GM12878 (cell line): ENCODE measurements at regions not wholly inside any gene's neighbourhood (a gene's known extent, or its start where the extent isn't known, plus 50 kb on each side); places are given as distances from the start of the nearest gene placed in this dataset.
A peak's percentile ranks its signal among the peaks of the same experiment; 100 is the strongest.

Source experiments
- ATAC-seq: fragments of 200-7000 bp; cut with Tn5 transposase; 3 replicates; pipeline ENCODE4 v1.9.1; 2020; ENCODE audit warnings: mild to moderate bottlenecking, moderate library complexity
- BruUV-seq: library from RNA; stranded (reverse); fragments of 400-500 nt; replicated peaks from 2 replicates; lab custom pipeline; 2021; lab: Mats Ljungman, UMichigan
- CTCF ChIA-PET: fragments of 300-600 bp; sonication (Branson Sonifier 250); formaldehyde crosslinking; extraction: SDS; loops from one replicate; lab custom pipeline; 2021; ENCODE audit warnings: inconsistent platforms; lab: Yijun Ruan, JAX
- POLR2A ChIA-PET: fragments of 350-600 bp; formaldehyde crosslinking; extraction: SDS; loops from one replicate; lab custom pipeline; 2021; ENCODE audit warnings: inconsistent platforms; lab: Charles Lee
- RAD21 ChIA-PET: fragments of 300-600 bp; sonication (Branson Sonifier 250); formaldehyde crosslinking; loops from one replicate; lab custom pipeline; 2023; ENCODE audit warnings: antibody characterized with exemption; ENCODE audit not compliant: unreplicated experiment; lab: Charles Lee
- SMC1A ChIA-PET: fragments of 300-600 bp; sonication (Branson Sonifier 250); formaldehyde crosslinking; loops from one replicate; lab custom pipeline; 2023; ENCODE audit not compliant: unreplicated experiment, uncharacterized antibody; lab: Charles Lee
- DNase-seq: peaks from one replicate; pipeline ENCODE4 v3.0.0-alpha.2; 2011; ENCODE audit warnings: low read depth, low spot score
- FAIRE-seq: peaks from 3 replicates; lab custom pipeline; 2011; peaks lifted over from hg19 to GRCh38; lab: Jason Lieb, UNC
- H2AFZ ChIP-seq: 2 replicates; pipeline ENCODE4 v1.6.0; 2011; ENCODE audit warnings: low read depth, low read length, control low read depth; ENCODE audit not compliant: control insufficient read depth
- H3K27ac ChIP-seq: 2 replicates; pipeline ENCODE4 v1.5.1; 2011; ENCODE audit warnings: control low read depth; ENCODE audit not compliant: control insufficient read depth, insufficient read depth
- H3K27me3 ChIP-seq, 2 experiments: replicated peaks in 1 of 2; 2 replicates each; pipeline versions ENCODE4 v1.6.0 to v1.6.1; 2011; ENCODE audit warnings: low read length in 1 of 2; ENCODE audit not compliant: control insufficient read depth in 2 of 2, insufficient read depth in 2 of 2
- H3K36me3 ChIP-seq, 2 experiments: 2 replicates each; pipeline ENCODE4 v1.5.1; 2011; ENCODE audit warnings: low read length in 1 of 2; ENCODE audit not compliant: control insufficient read depth in 2 of 2, insufficient read depth in 2 of 2
- H3K4me1 ChIP-seq: 2 replicates; pipeline ENCODE4 v1.6.1; 2011; ENCODE audit warnings: mild to moderate bottlenecking, low read length, moderate library complexity, mixed read lengths; ENCODE audit not compliant: control insufficient read depth, insufficient read depth
- H3K4me2 ChIP-seq: 2 replicates; pipeline ENCODE4 v1.6.0; 2011; ENCODE audit warnings: control low read depth; ENCODE audit not compliant: control insufficient read depth, insufficient read depth
- H3K4me3 ChIP-seq: fragments of 200-600 bp; sonication (generic); 2 replicates; pipeline ENCODE4 v1.5.1; 2016
- H3K79me2 ChIP-seq: 2 replicates; pipeline ENCODE4 v1.6.0; 2011; ENCODE audit warnings: low read length; ENCODE audit not compliant: control insufficient read depth, insufficient read depth
- H3K9ac ChIP-seq: 2 replicates; pipeline ENCODE4 v1.8.0; 2011; ENCODE audit warnings: low read length, control low read depth, mixed read lengths; ENCODE audit not compliant: control insufficient read depth, insufficient read depth
- H3K9me3 ChIP-seq: replicated peaks from 3 replicates; pipeline ENCODE4 v1.5.1; 2011; ENCODE audit warnings: mild to moderate bottlenecking, low read length; ENCODE audit not compliant: control insufficient read depth, insufficient read depth
- H4K20me1 ChIP-seq: 2 replicates; pipeline ENCODE4 v1.6.0; 2011; ENCODE audit not compliant: control insufficient read depth, insufficient read depth
- BHLHE40 ChIP-seq, 2 experiments: fragments of 450-650 bp in 1 of 2; IDR thresholded peaks; 2 replicates each; pipeline ENCODE4 v1.6.1; 2011 to 2017; ENCODE audit warnings: low read depth in 2 of 2, borderline replicate concordance in 1 of 2, improper control_type of control experiment in 1 of 2, low read length in 1 of 2, mild to moderate bottlenecking in 1 of 2
- MLLT1 ChIP-seq: fragments of 450-650 bp; IDR thresholded peaks from 2 replicates; pipeline ENCODE4 v1.6.1; 2016; ENCODE audit warnings: mild to moderate bottlenecking
- NR2C1 ChIP-seq: fragments of 450-650 bp; IDR thresholded peaks from 2 replicates; pipeline ENCODE4 v1.6.1; 2017; ENCODE audit warnings: antibody characterized with exemption, mild to moderate bottlenecking, moderate library complexity
- RAD51 ChIP-seq: fragments of 450-650 bp; IDR thresholded peaks from 2 replicates; pipeline ENCODE4 v1.6.1; 2016; ENCODE audit warnings: moderate library complexity, mild to moderate bottlenecking, inconsistent platforms
- SMARCA5 ChIP-seq: fragments of 450-650 bp; IDR thresholded peaks from 2 replicates; pipeline ENCODE4 v1.6.1; 2017; ENCODE audit warnings: mild to moderate bottlenecking
- WGBS: methylation state at CpG from one replicate; pipeline ENCODE4 v1.1.6; 2016; ENCODE audit warnings: low lambda C conversion rate; ENCODE audit not compliant: insufficient replicate concordance, insufficient coverage; ENCODE audit errors: missing lambda C conversion rate; 5-methylcytosine and 5-hydroxymethylcytosine counted together
- in situ Hi-C: fragments of 300-500 bp; cut with MboI; formaldehyde crosslinking; loops from 9 replicates; pipeline ENCODE4 v1.14.3; 2018; ENCODE audit warnings: mixed read lengths
- intact Hi-C: fragments of 100-400 bp; cut with micrococcal nuclease; formaldehyde crosslinking; loops from one replicate; pipeline ENCODE4 v1.14.2; 2022; ENCODE audit not compliant: unreplicated experiment

GRCh38 chr4:32778938-32779337 is 2058.8 kb downstream of the PCDH7 start:
- H3K9ac ChIP-seq: no peak overlapping the region
- SMC1A ChIA-PET: no interaction called here
- DNase-seq (no peak), ATAC-seq (no peak), FAIRE-seq (no peak)
- no TSS peak for BruUV-seq
- H3K27ac ChIP-seq: no peak overlapping the region
- no peaks in the 10 kb centered on the region for H3K4me1 ChIP-seq
- H3K4me2 ChIP-seq: no peak overlapping the region
- peak; percentile 76 for TF ChIP-seq RAD51
- TF ChIP-seq SMARCA5: no peak
- TF ChIP-seq MLLT1: no peak
- no peaks in the 10 kb centered on the region for H3K36me3 ChIP-seq
- H3K4me3 ChIP-seq: no peak overlapping the region
- CTCF ChIA-PET: no interaction called here
- H2AFZ ChIP-seq: no peak overlapping the region
- WGBS: 0% methylated on average over 1 of the region's 1 CpG
- no peaks in the 10 kb centered on the region for H3K27me3 ChIP-seq
- intact Hi-C loops: no loop called here
- no peaks in the 10 kb centered on the region; the same call in 2 of the 3 replicates for H3K9me3 ChIP-seq
- no peaks in the 10 kb centered on the region for H4K20me1 ChIP-seq
- no peaks in the 10 kb centered on the region for H3K79me2 ChIP-seq
- POLR2A ChIA-PET: no interaction called here
- RAD21 ChIA-PET: no interaction called here
- in situ Hi-C loops: no loop called here

GRCh38 chr4:32789026-32789608 is 2068.9 kb downstream of the PCDH7 start:
- no peak for TF ChIP-seq NR2C1
- TF ChIP-seq BHLHE40 (IDR thresholded peaks at IDR 0.05; ENCODE audit: borderline replicate concordance in 1 of 2, low read depth in 2 of 2, low read length in 1 of 2): no peak
- no peaks in the 10 kb centered on the region for H4K20me1 ChIP-seq
- ATAC-seq (no peak), FAIRE-seq (no peak), DNase-seq (no peak)
- no peaks in the 10 kb centered on the region for H3K36me3 ChIP-seq
- H3K4me3 ChIP-seq: no peak overlapping the region
- no peaks in the 10 kb centered on the region for H3K27me3 ChIP-seq
- ChIA-PET RAD21 (no interaction called here), CTCF (interaction anchor here (2.2 kb wide), 1 partner anchor 14 kb away, joined by 6 read pairs; no protein-coding TSS in a partner anchor), SMC1A (no interaction called here), POLR2A (no interaction called here)
- H2AFZ ChIP-seq: no peak overlapping the region
- no TSS peak for BruUV-seq
- no peaks in the 10 kb centered on the region for H3K79me2 ChIP-seq
- H3K4me2 ChIP-seq: no peak overlapping the region
- intact Hi-C loops: no loop called here
- in situ Hi-C loops: no loop called here
- H3K27ac ChIP-seq: no peak overlapping the region
- H3K9ac ChIP-seq: no peak overlapping the region
- H3K9me3 ChIP-seq: no peaks in the 10 kb centered on the region
- no peaks in the 10 kb centered on the region for H3K4me1 ChIP-seq
